GM21723 (cell line): ENCODE measurements at regions not wholly inside any gene's neighbourhood (a gene's known extent, or its start where the extent isn't known, plus 50 kb on each side); places are given as distances from the start of the nearest gene placed in this dataset.
"Not testable (repeated sequence)": the region's sequence is repeated elsewhere in the genome, so short reads cannot be mapped to it uniquely, and the experiment has no call there.

ENCODE experiments used
- ATAC-seq: cut with Tn5 transposase; IDR thresholded peaks from one replicate; pipeline ENCODE4 v1.9.1; 2021; ENCODE audit warnings: mild to moderate bottlenecking, moderate library complexity; ENCODE audit not compliant: unreplicated experiment

- no peak for ATAC-seq
Measured at GRCh38 chr2:61632276-61633169, 94.4 kb upstream of the XPO1 start.

- ATAC-seq, result no peak
Measured at GRCh38 chr2:61631321-61631720, 93.2 kb upstream of the XPO1 start.

GRCh38 chr2:61626827-61627226 is 88.7 kb upstream of the XPO1 start:
- ATAC-seq, result no peak

- no peak for ATAC-seq
Measured at GRCh38 chr2:61623747-61624146, 85.6 kb upstream of the XPO1 start.

- no peak for ATAC-seq
Measured at GRCh38 chr2:61620244-61621159, 82.3 kb upstream of the XPO1 start.

GRCh38 chr2:61619561-61619960 is 81.4 kb upstream of the XPO1 start:
- no peak for ATAC-seq

GRCh38 chr2:61617610-61618009 is 79.5 kb upstream of the XPO1 start:
- no peak for ATAC-seq

- no peak for ATAC-seq
Measured at GRCh38 chr2:61605245-61605644, 67.1 kb upstream of the XPO1 start.

GRCh38 chr2:61604433-61604832 is 66.3 kb upstream of the XPO1 start:
- ATAC-seq, result no peak

- ATAC-seq, result not testable (repeated sequence)
Measured at GRCh38 chr2:61598515-61599156, 60.5 kb upstream of the XPO1 start.

- no peak for ATAC-seq
Measured at GRCh38 chr2:61597300-61598289, 59.4 kb upstream of the XPO1 start.

- ATAC-seq, result not testable (repeated sequence)
Measured at GRCh38 chr2:61594201-61594600, 56.0 kb upstream of the XPO1 start.

GRCh38 chr2:61593648-61594047 is 55.5 kb upstream of the XPO1 start:
- ATAC-seq, result not testable (repeated sequence)

GRCh38 chr2:61590214-61590613 is 52.1 kb upstream of the XPO1 start:
- no peak for ATAC-seq

- ATAC-seq, result no peak
Measured at GRCh38 chr2:61588566-61588965, 50.4 kb upstream of the XPO1 start.
